ENCODE measurements at regions not wholly inside any gene's neighbourhood (a gene's known extent, or its start where the extent isn't known, plus 50 kb on each side); places are given as distances from the start of the nearest gene placed in this dataset.
"Not testable (repeated sequence)": the region's sequence is repeated elsewhere in the genome, so short reads cannot be mapped to it uniquely, and the experiment has no call there.

DNA sequence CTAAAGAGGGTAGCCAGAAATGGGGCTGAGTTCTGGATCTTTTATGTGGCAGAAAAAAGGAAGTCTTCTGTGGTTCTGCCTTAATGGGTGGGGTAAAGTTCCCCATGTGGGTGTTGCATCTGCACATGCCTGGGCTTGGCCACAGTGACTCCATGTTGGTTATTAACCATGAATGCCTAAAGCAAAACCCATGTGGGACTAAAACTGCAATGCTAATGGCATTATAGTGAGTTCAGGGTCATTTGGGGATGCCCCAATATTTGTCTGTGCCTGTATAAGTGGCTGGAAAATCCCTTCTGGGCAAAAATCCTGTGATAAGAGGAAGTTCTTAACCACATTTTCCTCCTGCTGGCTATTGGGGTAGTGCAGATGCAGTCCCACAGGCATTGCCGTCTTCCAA is 857.4 kb downstream of the FAT4 start:
- DNase-seq = no peak

DNA sequence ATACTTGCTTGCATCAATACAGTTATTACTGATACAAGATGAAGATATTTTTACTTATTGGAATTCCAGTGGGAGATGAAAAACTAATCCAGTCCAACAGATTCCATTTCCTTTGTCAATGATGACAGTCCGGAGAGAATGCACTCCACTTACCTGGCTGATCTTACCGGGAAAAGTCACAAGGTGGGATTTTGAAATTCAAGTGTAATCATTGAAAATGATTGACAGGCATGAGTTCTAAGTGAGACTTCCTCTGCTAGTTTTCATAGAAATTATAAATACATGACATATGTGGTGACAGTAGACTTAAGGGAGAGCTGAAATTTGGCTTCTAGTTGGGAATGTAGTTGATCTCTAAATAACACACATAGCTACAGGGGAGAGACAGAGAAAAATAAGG is 859.9 kb downstream of the FAT4 start:
- DNase-seq = no peak

DNA sequence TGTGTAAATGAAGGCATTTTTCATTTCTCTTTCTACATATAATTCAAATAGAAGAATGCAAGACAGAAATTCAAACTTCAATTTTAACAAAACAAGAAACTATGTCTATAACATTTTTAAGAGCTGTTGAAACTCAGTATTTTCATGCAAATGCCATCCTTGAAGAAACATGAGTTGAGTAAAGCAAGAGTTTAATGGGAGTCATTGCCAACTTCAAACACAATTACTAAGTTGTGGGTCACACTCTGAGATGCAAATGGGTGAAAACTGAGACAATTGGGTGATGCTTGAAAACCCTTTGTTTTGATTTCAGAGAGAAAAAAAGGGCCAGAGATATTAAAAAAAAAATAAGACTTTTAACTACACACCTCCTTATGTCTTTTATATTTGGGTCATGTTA is 865.9 kb downstream of the FAT4 start:
- no peak for DNase-seq

DNA sequence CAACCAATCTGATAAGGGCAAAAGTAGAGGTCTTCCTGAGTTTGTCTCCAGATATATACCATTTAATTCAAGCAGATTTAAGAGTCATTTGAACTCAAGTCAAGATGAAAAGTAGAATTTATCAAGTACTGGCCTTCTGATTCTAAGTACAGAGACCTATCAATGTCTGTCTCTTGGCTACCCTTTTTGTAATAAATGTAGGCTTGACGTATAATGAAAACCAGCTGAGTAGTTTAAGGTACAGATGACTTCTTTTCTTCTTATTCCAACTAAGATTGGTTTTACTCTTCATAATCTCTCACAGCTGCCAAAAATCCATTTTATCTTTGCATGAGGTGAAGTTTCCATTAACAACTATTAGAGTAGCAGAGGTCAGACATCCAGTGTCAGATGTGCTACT is 867.6 kb downstream of the FAT4 start:
- DNase-seq = no peak

DNA sequence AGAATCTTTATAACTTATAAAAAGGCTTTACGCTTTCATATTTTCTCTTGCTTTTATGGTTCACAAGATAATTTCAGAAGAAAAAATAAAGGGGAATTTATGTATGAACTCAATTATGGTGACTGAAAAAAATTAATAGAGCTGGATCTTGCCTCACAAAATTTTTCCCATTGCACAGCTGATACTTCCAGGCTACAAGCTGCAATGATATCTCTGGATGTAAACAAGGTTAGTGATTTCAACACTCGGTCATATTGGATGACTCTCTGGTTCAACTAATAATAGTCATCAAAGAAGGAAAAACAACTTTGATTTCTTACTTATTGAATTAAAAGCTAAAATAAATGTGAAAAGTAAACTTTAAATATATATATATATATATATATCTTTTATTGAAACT is 868.0 kb downstream of the FAT4 start:
- no peak for DNase-seq

DNA sequence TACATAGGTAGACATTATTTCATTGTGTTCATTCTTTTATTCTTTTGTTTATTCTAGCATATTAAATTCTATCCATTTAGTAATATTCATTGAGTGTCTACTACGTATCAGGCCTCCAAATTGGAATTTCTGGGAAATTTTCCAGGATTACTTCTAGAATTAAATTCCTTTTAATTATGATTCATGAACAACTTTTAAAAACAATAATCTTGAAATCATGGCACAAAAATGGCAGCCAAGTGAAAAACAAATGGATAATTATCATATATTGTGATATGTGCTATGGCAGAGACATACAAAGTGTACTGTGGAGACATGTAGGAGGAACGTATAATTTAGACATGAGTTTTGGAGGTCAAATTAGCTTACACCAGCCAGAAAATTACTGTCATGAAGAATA is 868.5 kb downstream of the FAT4 start:
- no peak for DNase-seq

DNA sequence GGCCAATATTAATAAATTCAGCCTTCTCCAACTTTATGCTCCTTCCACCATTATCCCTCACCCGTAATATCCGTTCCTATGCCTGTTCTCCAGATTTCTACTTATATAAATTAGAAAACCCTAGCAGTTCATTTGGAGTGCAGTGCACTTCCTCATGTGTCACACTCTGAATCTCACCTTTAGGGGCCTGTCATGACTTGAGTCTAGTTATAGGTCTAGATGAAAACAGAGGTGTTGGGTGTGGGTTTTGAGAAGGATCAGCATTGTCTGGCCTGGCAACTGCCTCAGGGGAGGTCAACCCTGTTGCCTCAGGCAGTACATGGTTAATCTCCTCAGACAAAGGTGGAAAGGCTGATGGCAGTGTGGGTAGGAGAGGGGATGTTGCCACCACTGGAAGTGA is 876.8 kb downstream of the FAT4 start:
- DNase-seq = no peak

DNA sequence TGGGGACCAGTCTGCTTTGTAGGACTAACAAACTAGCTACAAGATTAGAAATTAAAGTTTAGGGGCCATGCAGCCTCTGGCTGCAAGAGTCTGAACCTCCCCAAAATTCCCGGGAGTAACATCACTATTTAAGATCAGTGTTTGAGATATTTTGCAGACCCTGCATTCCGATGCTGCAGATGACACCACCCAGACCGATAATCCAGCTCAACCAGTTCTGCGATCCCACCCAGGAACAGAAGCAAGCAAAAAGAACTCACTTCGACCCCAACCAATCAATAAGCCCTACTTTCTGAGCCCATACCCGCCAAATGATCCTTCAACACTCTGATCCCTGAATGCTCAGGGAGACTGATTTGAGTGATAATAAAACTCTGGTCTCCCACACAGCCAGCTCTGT is 877.8 kb downstream of the FAT4 start:
- DNase-seq = no peak

DNA sequence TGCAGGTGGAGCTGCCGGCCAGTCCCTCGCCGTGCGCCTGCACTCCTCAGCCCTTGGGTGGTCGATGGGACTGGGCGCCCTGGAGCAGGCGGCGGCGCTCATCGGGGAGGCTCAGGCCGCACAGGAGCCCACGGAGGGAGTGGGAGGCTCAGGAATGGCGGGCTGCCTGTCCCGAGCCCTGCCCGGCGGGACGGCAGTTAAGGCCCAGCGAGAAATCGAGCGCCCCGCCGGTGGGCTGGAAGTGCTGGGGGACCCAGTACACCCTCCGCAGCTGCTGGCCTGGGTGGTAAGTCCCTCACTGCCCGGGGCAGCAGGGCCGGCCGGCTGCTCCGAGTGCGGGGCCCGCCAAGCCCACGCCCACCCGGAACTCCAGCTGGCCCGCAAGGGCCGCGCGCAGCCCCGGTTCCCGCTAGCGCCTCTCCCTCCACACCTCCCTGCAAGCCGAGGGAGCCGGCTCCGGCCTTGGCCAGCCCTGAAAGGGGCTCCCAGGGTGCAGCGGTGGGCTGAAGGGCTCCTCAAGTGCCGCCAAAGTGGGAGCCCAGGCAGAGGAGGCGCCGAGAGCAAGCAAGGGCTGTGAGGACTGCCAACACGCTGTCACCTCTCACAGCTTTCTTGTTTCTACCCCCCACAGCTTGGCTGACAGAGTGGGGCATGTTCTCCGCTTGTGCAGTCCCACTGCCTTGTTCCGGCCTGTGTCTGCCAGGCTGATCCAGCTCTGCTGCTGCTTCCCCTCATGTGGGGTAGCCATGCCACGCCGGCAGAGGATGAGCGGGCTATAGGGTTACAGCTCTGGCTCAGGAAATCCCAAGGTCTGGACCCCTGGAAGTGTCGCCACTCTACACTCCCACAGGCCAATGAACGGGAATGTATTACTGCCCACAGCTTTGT is 886.7 kb downstream of the FAT4 start:
- DNase-seq = not testable (repeated sequence)

DNA sequence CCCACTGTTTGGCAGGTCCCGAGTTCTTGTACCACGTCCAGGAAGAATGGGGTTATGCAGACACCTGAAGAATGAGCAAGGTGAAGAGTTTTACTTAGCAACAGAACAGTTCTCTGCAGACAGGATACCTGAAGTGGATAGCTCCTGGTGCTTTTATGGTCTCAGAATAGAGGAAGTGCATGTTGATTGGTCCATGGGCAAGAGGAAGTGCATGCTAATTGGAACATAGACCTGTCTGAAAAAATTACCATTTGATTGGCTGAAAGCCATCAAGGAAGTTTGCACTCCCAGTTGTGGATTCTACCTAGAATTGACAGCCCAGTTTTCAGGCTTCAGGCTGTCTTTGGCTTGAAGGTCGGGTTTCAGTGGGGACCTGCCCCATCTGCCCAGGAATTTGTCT is 887.5 kb downstream of the FAT4 start:
- no peak for DNase-seq

DNA sequence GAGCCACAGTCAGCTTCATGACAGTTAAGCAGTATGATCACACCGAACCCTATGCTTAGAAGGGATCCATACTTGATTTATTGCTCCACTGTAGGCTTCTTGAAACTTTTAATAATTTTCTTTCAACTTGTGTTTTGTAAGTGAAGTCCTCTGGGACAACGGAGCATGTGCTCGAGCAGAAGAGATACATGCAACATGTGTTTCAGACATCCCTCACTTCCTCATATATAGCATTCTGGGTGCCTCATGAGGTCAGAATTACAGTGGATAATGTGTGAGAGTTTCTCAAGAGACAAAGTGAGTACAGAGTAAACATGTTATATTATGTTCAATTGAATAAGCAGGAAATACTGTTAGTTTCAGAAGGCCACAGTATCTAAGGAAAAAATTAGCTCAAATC is 893.2 kb downstream of the FAT4 start:
- no peak for DNase-seq

DNA sequence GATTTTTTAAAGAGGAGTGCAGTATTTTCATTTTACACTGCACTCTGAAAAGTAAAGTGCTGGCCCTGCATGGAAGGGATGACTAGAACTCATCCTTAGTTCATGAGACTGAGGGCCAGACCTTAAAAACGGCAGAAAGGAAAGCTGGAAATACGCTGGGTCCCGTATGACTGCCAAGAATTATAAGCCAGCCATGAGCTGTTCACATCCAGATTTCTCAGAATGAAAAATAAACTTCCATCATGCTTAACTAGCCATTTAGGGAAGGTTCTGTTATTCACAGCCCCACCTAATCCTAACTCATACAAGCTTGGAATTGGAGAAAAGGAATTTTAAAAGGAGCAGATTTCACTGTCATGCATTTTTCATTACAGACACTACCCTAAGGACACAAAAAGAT is 894.4 kb downstream of the FAT4 start:
- no peak for DNase-seq

DNA sequence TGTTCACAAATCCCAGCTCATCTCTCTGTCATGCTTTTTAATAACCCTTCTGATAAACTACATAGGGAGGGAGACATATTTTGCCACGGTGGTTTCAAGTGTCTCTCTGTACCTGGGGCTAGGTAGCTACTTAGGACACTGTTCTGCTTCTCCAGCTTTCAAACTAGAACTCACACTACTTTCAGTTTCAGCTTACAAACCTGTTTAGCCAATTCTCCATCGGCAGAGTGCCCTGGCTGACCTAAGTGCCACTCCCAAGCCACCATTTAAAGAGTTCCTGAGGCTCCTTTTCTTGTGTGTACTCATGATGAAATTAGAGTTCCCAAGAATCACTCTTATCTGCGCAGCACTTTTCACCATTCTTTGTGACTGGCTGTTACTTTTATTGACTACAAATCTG is 899.2 kb downstream of the FAT4 start:
- no peak for DNase-seq

DNA sequence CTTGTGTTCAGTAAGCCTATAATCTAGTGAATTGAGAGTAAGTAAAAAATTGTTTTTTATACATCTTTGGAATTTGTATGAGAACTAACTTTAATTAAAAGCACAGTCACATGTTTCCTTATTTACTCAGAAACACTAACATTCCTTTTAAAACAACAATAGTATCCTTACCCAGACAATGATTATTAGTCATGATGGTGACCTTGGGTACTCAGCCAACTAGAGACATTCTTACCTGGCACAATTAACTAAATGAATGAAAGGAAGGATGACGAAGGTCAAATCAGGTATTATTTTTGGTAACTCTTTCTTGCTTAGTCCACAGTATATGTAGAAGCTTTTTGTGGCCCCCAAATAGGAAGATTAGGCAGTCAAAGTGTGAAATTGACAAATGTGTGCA is 901.0 kb downstream of the FAT4 start:
- DNase-seq = no peak

DNA sequence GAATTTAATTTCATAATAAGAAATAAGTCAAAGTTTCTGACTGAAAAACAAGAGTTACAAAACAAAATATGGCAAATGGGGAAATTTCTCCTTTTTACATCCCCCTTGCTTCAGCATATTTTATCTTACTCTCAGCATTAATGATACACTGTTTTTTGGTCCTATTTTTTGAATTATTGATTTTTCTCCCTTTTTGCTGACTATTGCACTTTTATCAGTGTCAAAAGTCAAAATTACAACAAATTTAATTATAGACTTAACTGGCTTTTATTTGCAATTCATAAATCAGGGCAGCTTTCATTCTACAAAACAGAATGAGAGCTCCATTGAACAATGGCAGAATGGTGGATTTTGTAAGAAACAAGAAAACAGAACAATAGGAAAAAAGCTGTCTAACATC is 901.9 kb downstream of the FAT4 start:
- no peak for DNase-seq

DNA sequence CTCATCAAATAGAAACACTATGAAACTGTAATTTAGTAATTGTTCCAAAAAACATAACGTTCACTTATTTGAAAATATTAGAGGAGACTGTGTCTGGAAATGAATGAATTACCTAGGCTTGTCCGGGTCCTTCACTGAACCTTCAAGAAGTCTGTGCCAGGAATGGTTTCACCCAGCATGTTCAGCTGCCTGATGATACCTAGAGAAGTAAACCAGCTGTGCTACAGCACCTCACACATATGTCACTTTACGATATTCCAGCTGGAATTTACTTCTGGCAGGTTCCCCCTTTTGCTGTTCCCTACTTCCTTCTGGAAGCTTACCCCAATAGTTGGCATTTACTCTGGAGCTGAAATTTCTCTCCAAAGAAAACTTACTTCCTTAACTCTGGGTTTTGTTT is 906.5 kb downstream of the FAT4 start:
- DNase-seq = no peak

DNA sequence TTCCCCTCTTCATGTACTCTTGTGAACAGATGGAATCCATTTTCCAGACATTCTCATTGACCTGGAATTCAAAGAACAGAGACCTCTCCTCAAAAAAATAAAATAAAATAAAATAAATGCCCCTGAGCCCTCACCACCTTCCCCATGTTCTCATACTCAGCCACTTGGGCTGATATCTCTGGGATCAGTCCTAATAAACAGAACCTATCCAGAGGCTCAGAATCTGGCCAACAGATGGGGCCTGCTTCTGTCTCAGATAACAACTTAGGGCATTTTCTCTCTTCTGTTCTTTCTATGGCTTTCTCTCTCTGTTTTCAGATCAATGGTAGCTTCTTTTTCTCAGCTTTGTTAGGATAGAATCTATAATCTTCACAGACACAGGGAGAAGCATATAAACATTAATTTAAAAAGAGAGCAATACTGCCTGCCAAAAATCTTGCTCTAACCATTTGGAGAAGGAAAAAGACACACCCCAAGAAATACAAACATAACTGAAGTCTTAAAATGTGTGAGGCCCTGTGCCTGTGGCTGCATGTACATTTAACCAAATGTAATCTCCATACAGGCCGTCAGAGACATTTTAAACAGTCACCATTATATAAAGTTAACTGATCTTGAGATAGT is 907.1 kb downstream of the FAT4 start:
- DNase-seq = no peak

DNA sequence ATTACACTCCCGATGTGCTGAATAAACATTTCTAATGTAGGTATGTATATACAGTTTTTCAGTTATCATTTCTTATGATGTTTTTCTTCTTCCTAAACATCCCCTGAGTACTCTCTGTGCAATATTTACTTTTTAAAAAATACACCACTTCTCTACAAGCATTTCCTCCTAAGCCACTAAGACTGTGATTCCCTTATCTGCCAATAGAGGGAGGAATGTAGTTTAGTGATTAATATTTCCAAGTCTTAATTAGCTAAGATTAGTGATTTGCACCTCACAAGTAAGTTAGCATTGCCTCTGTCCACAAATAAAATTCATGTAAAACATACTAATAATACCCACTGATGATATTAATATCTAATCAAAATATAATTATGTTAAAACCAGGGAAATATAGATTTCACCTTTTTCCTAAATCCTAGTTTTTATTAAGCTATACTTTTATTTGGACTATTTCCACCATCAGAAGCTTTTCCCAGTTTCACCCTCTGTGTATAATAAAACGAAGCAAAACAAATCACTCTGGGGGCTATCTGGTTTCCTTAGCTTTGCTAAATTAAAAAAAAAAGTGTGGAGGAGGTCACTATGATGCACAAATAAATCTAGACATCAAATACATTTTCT is 909.1 kb downstream of the FAT4 start:
- DNase-seq = no peak

DNA sequence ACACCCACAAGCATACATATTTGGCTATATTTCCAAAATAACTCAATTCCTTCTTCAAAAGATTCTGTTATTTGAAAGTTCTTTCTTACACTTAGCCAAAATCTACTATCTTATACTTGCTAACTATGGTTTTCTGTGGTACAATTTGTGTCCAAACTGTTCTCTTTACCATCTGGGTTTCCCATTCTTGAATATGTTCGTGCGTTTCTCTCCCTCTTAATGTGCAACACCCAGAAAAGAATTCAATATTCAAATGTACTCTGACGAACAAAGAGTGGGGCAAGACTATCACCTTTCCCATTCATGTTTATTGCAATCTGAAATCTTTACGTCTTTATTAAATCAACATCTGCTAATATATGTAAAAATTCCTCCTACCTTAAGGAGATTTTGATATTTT is 912.7 kb downstream of the FAT4 start:
- DNase-seq = no peak

DNA sequence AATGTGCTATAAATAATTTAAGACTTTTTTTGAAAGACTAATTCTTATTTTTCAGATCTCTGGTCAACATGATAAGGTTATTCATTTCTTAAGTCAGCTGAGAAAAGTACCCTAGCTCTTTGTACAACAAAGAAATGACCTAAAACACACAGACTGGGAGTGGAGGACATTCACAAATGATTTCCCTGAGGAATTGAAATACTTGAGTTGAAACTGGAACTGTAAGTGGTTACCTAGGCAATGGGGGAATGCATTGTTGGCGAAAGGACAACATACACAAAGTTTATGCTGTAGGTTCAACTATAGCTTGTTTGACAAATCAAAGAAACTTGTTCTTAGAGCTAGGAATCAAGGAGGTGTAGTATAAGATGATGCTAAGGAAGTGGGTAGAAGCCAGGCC is 915.5 kb downstream of the FAT4 start:
- no peak for DNase-seq

DNA sequence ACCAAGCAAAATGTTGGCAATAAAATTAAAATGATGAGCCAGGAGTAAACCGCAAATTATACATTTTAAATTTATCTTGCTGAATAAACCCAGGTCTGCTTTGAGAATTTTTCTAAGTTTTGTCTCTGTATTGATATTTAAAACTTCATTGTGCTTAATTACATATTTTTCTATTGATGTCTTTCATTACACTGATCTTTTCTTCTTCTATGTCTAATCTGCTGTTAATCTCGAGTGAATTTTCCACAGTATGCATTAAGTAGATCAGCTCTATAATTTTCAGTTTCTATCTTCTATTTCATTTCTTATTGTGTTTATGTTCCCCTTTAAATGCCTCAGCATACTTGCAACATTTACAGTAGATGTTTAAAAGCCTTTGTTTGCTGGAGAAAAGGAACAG is 918.7 kb downstream of the FAT4 start:
- DNase-seq = no peak

DNA sequence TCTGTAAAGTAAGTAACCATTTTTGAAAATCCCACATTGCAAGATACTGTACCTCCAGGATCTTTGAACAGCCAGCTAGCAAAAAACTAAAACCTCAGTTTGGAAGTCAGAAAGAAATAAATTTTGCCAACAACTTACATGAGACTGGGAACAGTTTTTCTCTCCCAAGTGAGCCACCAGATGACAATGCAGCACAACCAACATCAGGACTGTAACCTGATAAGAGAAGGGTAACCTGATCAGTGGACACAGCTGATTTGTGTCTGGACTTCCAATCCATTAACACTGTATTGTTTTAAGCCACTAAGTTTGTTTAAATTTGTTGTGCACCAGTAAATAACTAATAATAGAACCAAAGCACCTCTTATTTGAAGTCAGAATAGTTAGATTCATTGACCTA is 923.3 kb downstream of the FAT4 start:
- DNase-seq = no peak

DNA sequence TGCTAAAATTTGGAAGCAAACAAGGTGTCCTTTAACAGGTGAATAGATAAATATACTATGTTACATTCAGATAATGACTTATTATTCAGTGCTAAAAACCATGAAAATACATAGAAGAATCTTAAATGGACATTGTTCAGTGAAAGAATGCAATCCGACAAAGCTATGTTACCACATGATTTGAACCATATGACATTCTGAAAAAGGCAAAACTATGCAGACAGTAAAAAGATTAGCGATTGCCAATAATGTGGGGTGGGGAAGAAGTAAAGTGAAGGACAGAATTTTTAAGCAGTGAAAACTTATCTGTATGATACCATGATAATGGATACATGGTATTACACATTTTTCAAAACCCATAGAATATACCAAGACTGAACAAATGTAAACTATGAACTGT is 926.9 kb downstream of the FAT4 start:
- DNase-seq = no peak

Measured in occipital lobe (tissue), 1 donor.